SK-N-SH treated with all-trans-retinoic acid at 6 μM for 48 hours (cell line): ENCODE measurements at regions not wholly inside any gene's neighbourhood (a gene's known extent, or its start where the extent isn't known, plus 50 kb on each side); places are given as distances from the start of the nearest gene placed in this dataset.

Experiments
- ATAC-seq: fragments of 200-7000 bp; cut with Tn5 transposase; 3 replicates; pipeline ENCODE4 v1.9.1; 2020; ENCODE audit warnings: mild to moderate bottlenecking, moderate library complexity
- ARNTL ChIP-seq: fragments of 450-650 bp; formaldehyde crosslinking; IDR thresholded peaks from 2 replicates; pipeline ENCODE4 v1.5.0; 2020; ENCODE audit warnings: low read depth, mild to moderate bottlenecking, moderate library complexity, borderline replicate concordance
- BACH2 ChIP-seq: fragments of 250-450 bp; sonication (Bioruptor Pico); IDR thresholded peaks from 2 replicates; pipeline ENCODE4 v1.9.0; 2021; ENCODE audit warnings: mild to moderate bottlenecking, borderline replicate concordance
- CREB5 ChIP-seq: fragments of 250-450 bp; sonication (Bioruptor Pico); IDR thresholded peaks from 2 replicates; pipeline ENCODE4 v1.5.1; 2020; ENCODE audit warnings: low read depth, mild to moderate bottlenecking, moderate library complexity
- CSDC2 ChIP-seq: fragments of 250-450 bp; sonication (Bioruptor Pico); IDR thresholded peaks from 2 replicates; pipeline ENCODE4 v1.5.0; 2020; ENCODE audit warnings: mild to moderate bottlenecking, moderate library complexity
- CSRNP3 ChIP-seq: fragments of 250-450 bp; sonication (Bioruptor Pico); IDR thresholded peaks from 2 replicates; pipeline ENCODE4 v1.5.1; 2021; ENCODE audit warnings: mild to moderate bottlenecking, moderate library complexity
- ESRRG ChIP-seq: fragments of 250-450 bp; sonication (Bioruptor Pico); IDR thresholded peaks from 2 replicates; pipeline ENCODE4 v1.6.1; 2021; ENCODE audit warnings: mild to moderate bottlenecking
- GLIS3 ChIP-seq: fragments of 250-450 bp; sonication (Bioruptor Pico); IDR thresholded peaks from 2 replicates; pipeline ENCODE4 v1.5.0; 2020; ENCODE audit warnings: mild to moderate bottlenecking, moderate library complexity
- ISL1 ChIP-seq: fragments of 250-450 bp; sonication (Bioruptor Pico); IDR thresholded peaks from 2 replicates; pipeline ENCODE4 v2.1.2; 2022; ENCODE audit warnings: mild to moderate bottlenecking, moderate library complexity
- OSR1 ChIP-seq: fragments of 250-450 bp; sonication (Bioruptor Pico); IDR thresholded peaks from 2 replicates; pipeline ENCODE4 v1.8.0; 2022; ENCODE audit warnings: moderate library complexity, mild to moderate bottlenecking, inconsistent platforms
- PPARA ChIP-seq: fragments of 250-450 bp; sonication (Bioruptor Pico); IDR thresholded peaks from 2 replicates; pipeline ENCODE4 v1.5.0; 2020; ENCODE audit warnings: mild to moderate bottlenecking, borderline replicate concordance
- RARB ChIP-seq: fragments of 250-450 bp; sonication (Bioruptor Pico); IDR thresholded peaks from 2 replicates; pipeline ENCODE4 v1.8.0; 2021; ENCODE audit warnings: mild to moderate bottlenecking, moderate library complexity
- SNAI2 ChIP-seq: fragments of 250-450 bp; sonication (Bioruptor Pico); IDR thresholded peaks from 2 replicates; pipeline ENCODE4 v1.5.0; 2020; ENCODE audit warnings: mild to moderate bottlenecking, moderate library complexity
- TOX ChIP-seq: fragments of 250-450 bp; sonication (Bioruptor Pico); IDR thresholded peaks from 2 replicates; pipeline ENCODE4 v1.8.0; 2021; ENCODE audit warnings: mild to moderate bottlenecking, moderate library complexity, borderline replicate concordance
- TSHZ2 ChIP-seq: fragments of 250-450 bp; sonication (Bioruptor Pico); IDR thresholded peaks from 2 replicates; pipeline ENCODE4 v1.5.0; 2020; ENCODE audit warnings: mild to moderate bottlenecking, moderate library complexity
- ZC3H10 ChIP-seq: fragments of 250-450 bp; sonication (Bioruptor Pico); IDR thresholded peaks from 2 replicates; pipeline ENCODE4 v1.5.1; 2021; ENCODE audit warnings: mild to moderate bottlenecking, moderate library complexity
- ZFP3 ChIP-seq: fragments of 250-450 bp; sonication (Bioruptor Pico); IDR thresholded peaks from 2 replicates; pipeline ENCODE4 v1.5.0; 2020; ENCODE audit warnings: mild to moderate bottlenecking, moderate library complexity
- ZFP30 ChIP-seq: fragments of 450-650 bp; formaldehyde crosslinking; IDR thresholded peaks from 2 replicates; pipeline ENCODE4 v1.5.0; 2022; ENCODE audit warnings: mild to moderate bottlenecking, moderate library complexity
- ZNF565 ChIP-seq: fragments of 450-650 bp; formaldehyde crosslinking; conservative IDR thresholded peaks from 2 replicates; pipeline ENCODE4 v1.5.0; 2020; ENCODE audit warnings: low read depth, mild to moderate bottlenecking, moderate library complexity
- ZNF70 ChIP-seq: fragments of 450-650 bp; formaldehyde crosslinking; IDR thresholded peaks from 2 replicates; pipeline ENCODE4 v1.5.0; 2020; ENCODE audit warnings: mild to moderate bottlenecking, moderate library complexity
- ZNF8 ChIP-seq: fragments of 450-650 bp; formaldehyde crosslinking; IDR thresholded peaks from 2 replicates; pipeline ENCODE4 v1.5.0; 2020; ENCODE audit warnings: mild to moderate bottlenecking, moderate library complexity
- TF ChIP-seq, protein P1 (sequence below): fragments of 250-450 bp; sonication (Bioruptor Pico); IDR thresholded peaks from 2 replicates; pipeline ENCODE4 v1.8.0; 2021; ENCODE audit warnings: low read depth, mild to moderate bottlenecking, moderate library complexity, borderline replicate concordance

DNA sequence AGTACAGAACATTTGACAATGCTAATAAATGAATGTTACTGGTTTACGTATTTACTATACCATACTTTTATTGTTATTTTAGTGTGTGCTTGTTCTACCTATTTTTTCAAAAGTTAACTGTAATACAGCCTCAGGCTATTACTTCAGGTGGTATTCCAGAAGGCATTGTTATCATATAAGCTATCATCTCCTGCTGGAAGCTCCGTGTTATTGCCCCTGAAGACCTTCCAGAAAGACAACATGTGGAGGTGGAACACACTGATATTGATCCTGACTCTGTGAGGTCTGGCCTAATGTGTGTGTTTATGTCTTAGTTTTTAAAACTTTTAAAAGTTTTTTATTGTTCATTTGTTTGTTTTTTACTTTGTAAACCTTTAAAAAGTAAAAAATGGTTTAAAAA lies 509.8 kb upstream of the SPRY2 start:
- TF ChIP-seq RARB (CRISPR knock-in tag) (no peak), ARNTL (no peak), GLIS3 (CRISPR knock-in tag) (no peak), TOX (CRISPR knock-in tag) (no peak)
- no peak for ATAC-seq

DNA sequence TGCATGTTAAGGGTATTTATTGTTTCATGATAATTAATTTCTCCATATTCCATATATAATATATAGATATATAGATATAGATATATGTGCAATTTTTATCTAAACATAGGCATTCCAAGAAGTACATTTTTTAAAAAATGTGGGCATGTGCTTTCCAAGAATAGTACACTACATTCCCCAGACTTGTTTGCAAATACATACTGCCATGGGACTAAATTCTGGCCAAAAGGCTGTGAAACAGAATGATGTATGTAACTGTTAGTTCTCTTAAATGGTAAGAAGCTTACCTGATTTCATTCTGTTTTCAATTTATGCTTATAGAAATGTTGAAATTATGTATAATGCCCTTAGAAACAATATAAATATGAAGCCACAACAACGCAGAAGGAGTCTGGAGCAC lies 503.2 kb upstream of the SPRY2 start:
- no peak for TF ChIP-seq PPARA
- no peak for TF ChIP-seq BACH2
- TF ChIP-seq ZNF8 (CRISPR knock-in tag): no peak

DNA sequence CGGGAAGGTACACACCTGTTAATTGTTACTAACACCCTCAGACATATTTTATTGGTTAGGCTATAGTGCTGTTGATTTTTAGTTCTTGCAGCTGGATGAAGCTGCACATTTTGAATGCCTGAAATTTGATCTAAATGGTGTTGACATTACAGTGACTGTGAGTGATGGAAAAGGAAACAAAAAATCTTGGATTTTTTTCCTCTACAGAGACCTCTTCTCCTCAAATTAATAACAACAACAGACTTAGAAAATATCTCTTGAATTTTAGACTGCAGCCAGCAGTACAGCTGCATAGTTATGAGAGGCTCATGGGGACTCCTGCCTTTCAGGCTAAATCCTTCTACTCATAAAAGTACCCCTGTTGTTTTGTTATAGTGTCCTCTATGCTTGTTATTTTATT lies 500.5 kb upstream of the SPRY2 start:
- TF ChIP-seq, protein P1, sequence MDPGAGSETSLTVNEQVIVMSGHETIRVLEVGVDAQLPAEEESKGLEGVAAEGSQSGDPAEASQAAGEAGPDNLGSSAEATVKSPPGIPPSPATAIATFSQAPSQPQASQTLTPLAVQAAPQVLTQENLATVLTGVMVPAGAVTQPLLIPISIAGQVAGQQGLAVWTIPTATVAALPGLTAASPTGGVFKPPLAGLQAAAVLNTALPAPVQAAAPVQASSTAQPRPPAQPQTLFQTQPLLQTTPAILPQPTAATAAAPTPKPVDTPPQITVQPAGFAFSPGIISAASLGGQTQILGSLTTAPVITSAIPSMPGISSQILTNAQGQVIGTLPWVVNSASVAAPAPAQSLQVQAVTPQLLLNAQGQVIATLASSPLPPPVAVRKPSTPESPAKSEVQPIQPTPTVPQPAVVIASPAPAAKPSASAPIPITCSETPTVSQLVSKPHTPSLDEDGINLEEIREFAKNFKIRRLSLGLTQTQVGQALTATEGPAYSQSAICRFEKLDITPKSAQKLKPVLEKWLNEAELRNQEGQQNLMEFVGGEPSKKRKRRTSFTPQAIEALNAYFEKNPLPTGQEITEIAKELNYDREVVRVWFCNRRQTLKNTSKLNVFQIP: no peak
- TF ChIP-seq ZNF8 (CRISPR knock-in tag): no peak
- no peak for TF ChIP-seq ARNTL
- TF ChIP-seq OSR1 (CRISPR knock-in tag): no peak
- no peak for TF ChIP-seq CREB5 (CRISPR knock-in tag)
- no peak for TF ChIP-seq CSRNP3 (CRISPR knock-in tag)
- no peak for TF ChIP-seq ZNF70 (CRISPR knock-in tag)
- TF ChIP-seq TOX (CRISPR knock-in tag): no peak
- no peak for TF ChIP-seq SNAI2 (CRISPR knock-in tag)
- no peak for TF ChIP-seq ZNF565
- TF ChIP-seq ESRRG (CRISPR knock-in tag): no peak
- no peak for TF ChIP-seq ZC3H10 (CRISPR knock-in tag)
- TF ChIP-seq BACH2: no peak
- no peak for TF ChIP-seq ISL1 (CRISPR knock-in tag)
- no peak for TF ChIP-seq PPARA
- no peak for TF ChIP-seq ZFP30 (CRISPR knock-in tag)
- no peak for TF ChIP-seq CSDC2 (CRISPR knock-in tag)
- no peak for TF ChIP-seq GLIS3 (CRISPR knock-in tag)
- no peak for TF ChIP-seq ZFP3
- TF ChIP-seq TSHZ2 (CRISPR knock-in tag): no peak
- no peak for ATAC-seq

More for the DNA sequence above, 503.2 kb upstream of the SPRY2 start:
- ATAC-seq: no peak

DNA sequence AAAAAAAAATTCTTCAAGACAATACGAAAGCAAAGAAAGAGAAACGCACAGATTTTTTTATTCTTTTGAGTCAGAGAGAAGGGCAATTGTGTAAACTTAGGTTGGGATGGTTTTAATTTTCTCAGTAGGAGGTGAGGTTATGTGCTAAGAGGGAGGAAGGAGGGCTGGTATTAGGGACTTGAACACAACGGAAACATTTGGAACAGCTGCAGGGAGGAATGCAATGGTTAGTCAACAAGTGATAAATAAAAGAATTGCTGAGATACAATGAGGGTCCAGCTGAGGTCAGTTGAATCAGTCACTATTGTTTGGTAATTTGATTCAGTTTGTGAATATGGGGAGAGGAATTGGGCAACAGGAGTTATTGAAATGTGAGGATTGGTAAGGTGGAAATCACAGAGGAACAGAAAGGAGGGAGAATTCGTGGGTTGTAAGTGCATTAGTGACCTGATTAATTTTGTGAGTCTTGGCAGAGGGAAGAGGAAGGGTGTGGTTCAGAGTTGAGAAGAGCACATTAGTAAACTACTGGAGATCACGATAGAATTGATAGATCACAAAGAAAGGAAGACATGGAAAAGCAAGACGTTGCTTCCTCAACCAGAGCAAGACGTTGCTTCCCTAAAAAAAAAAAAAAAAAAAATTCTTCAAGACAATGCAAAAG lies 499.5 kb upstream of the SPRY2 start:
- TF ChIP-seq, protein P1: no peak
- TF ChIP-seq CSDC2 (CRISPR knock-in tag): no peak
- no peak for TF ChIP-seq CSRNP3 (CRISPR knock-in tag)
- TF ChIP-seq SNAI2 (CRISPR knock-in tag): no peak

More for the DNA sequence above, 499.5 kb upstream of the SPRY2 start:
- no peak for ATAC-seq
